ENCODE measurements at regions not wholly inside any gene's neighbourhood (a gene's known extent, or its start where the extent isn't known, plus 50 kb on each side); places are given as distances from the start of the nearest gene placed in this dataset.

GRCh38 chr5:143488381-143488780, 84.9 kb upstream of the NR3C1 start:
- DNase-seq, result no peak

GRCh38 chr5:143484601-143485000, 81.1 kb upstream of the NR3C1 start:
- no peak for DNase-seq

- no peak for DNase-seq
These were observed 78.4 kb upstream of the NR3C1 start for GRCh38 chr5:143481697-143482531.

- no peak for DNase-seq
These were observed 76.5 kb upstream of the NR3C1 start for GRCh38 chr5:143480001-143480400.

GRCh38 chr5:143479394-143479793, 75.9 kb upstream of the NR3C1 start:
- no peak for DNase-seq

GRCh38 chr5:143476601-143477211, 73.2 kb upstream of the NR3C1 start:
- DNase-seq, result no peak

- no peak for DNase-seq
These were observed 71.1 kb upstream of the NR3C1 start for GRCh38 chr5:143474616-143475015.

- no peak for DNase-seq
These were observed 70.0 kb upstream of the NR3C1 start for GRCh38 chr5:143473481-143473880.

- no peak for DNase-seq
These were observed 69.1 kb upstream of the NR3C1 start for GRCh38 chr5:143472576-143472975.

- no peak for DNase-seq
These were observed 68.4 kb upstream of the NR3C1 start for GRCh38 chr5:143471666-143472464.

- DNase-seq, result no peak
These were observed 67.6 kb upstream of the NR3C1 start for GRCh38 chr5:143471041-143471509.

GRCh38 chr5:143470120-143470519, 66.6 kb upstream of the NR3C1 start:
- DNase-seq, result no peak

GRCh38 chr5:143469125-143469524, 65.6 kb upstream of the NR3C1 start:
- DNase-seq, result no peak

GRCh38 chr5:143466632-143467031, 63.1 kb upstream of the NR3C1 start:
- no peak for DNase-seq

GRCh38 chr5:143464723-143465490, 61.4 kb upstream of the NR3C1 start:
- no peak for DNase-seq

- DNase-seq, result no peak
These were observed 58.9 kb upstream of the NR3C1 start for GRCh38 chr5:143462431-143462830.

GRCh38 chr5:143459433-143459832, 55.9 kb upstream of the NR3C1 start:
- DNase-seq, result no peak

GRCh38 chr5:143456952-143457547, 53.6 kb upstream of the NR3C1 start:
- DNase-seq, result no peak

GRCh38 chr5:143454936-143455516, 51.5 kb upstream of the NR3C1 start:
- no peak for DNase-seq

- no peak for DNase-seq
These were observed 50.2 kb upstream of the NR3C1 start for GRCh38 chr5:143453720-143454119.

Measured in central memory CD4-positive, alpha-beta T cell (primary cell).